ENCODE measurements at regions not wholly inside any gene's neighbourhood (a gene's known extent, or its start where the extent isn't known, plus 50 kb on each side); places are given as distances from the start of the nearest gene placed in this dataset.
"Not testable (repeated sequence)": the region's sequence is repeated elsewhere in the genome, so short reads cannot be mapped to it uniquely, and the experiment has no call there.

DNA sequence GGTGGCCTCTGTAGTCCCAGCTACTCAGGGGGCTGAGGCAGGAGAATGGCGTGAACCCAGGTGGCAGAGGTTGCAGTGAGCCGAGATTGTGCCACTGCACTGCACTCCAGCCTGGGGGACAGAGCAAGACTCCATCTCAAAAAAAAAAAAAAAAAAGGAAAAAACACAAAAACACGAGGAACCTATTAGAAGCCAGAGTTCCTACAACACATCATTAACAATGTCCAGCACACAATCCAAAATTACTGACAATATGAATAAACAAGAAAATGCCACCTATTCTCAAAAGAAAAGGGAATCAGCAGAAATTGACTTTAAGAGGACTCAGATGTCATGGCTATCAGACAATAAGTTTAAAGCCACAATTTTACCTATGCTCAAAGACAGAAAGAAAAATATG, 57.3 kb upstream of the HS3ST3A1 start:
- H3K36me3 Mint-ChIP-seq; H3K4me1 Mint-ChIP-seq; H3K9me3 Mint-ChIP-seq; DNase-seq (ENCODE audit: low spot score in 2 of 2, unreplicated experiment in 2 of 2); H3K27ac Mint-ChIP-seq; H3K27me3 Mint-ChIP-seq (ENCODE audit: low read depth); H3K4me3 Mint-ChIP-seq: not testable (repeated sequence)

DNA sequence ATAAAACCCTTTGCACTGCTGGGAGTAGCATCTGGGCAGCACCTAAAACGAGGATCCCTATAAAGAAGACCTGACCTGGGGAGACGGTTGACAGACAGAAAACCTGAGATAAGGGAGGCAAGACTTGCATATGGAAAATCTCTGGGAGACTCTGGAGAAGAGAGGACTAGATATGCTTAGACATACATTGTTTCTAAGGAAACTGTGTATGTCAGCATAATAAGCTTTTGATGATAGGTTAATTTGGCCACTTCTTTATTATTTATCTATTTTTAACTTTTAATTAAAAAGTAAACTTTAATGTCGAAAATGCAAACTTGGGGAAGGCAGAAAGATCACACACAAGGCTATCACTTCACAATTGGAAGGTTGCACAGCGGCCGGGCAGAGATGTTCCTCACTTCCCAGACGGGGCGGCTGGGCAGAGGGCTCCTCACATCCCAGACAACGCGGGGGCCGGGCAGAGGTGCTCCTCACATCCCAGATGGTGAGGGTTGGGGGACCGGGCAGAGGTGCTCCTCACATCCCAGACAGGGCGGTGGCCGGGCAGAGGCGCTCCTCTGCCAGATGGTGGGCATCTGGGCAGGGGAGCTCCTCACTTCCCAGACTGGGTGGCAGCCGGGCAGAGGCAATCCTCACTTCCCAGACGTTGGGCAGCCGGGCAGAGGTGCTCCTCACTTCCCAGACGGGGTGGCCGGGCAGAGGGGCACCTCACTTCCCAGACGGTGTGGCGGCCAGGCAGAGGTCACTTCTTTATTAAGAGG, 64.3 kb upstream of the HS3ST3A1 start:
- Mint-ChIP-seq H3K36me3 (peaks cover 9% of the 10 kb centered on the region), H3K4me3 (no peak overlapping the region), H3K4me1 (no peaks in the 10 kb centered on the region), H3K27me3 (ENCODE audit: low read depth) (no peaks in the 10 kb centered on the region), H3K27ac (no peak overlapping the region), H3K9me3 (peaks cover 27% of the 10 kb centered on the region)
- DNase-seq (ENCODE audit: low spot score in 2 of 2, unreplicated experiment in 2 of 2), result no peak
- TF ChIP-seq, protein P1, sequence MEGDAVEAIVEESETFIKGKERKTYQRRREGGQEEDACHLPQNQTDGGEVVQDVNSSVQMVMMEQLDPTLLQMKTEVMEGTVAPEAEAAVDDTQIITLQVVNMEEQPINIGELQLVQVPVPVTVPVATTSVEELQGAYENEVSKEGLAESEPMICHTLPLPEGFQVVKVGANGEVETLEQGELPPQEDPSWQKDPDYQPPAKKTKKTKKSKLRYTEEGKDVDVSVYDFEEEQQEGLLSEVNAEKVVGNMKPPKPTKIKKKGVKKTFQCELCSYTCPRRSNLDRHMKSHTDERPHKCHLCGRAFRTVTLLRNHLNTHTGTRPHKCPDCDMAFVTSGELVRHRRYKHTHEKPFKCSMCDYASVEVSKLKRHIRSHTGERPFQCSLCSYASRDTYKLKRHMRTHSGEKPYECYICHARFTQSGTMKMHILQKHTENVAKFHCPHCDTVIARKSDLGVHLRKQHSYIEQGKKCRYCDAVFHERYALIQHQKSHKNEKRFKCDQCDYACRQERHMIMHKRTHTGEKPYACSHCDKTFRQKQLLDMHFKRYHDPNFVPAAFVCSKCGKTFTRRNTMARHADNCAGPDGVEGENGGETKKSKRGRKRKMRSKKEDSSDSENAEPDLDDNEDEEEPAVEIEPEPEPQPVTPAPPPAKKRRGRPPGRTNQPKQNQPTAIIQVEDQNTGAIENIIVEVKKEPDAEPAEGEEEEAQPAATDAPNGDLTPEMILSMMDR (IDR thresholded peaks at IDR 0.05; ENCODE audit: unreplicated experiment), result no peak

DNA sequence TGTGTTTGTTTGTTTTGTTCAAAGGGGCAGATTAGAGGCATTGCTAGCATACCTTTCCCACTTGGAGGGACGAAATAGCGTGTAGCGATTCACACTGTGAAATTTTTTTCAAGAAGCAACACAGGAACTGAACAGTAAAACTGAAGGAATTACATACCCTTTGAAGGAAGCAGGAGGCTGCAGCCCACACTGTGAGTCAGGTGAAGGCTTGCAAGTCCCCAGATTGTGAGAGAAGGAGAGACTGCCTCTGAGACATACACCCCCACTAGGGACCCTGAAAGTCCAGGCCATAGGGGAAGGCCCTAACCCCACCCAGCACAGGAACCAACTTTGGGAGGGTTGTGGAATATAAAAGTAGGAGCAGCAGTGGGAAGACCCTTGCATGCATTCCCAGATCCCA, 69.6 kb upstream of the HS3ST3A1 start:
- Mint-ChIP-seq H3K36me3 (peaks cover 9% of the 10 kb centered on the region), H3K9me3 (peaks cover 50% of the 10 kb centered on the region), H3K4me3 (no peak overlapping the region), H3K4me1 (no peaks in the 10 kb centered on the region), H3K27me3 (ENCODE audit: low read depth) (peaks cover 5% of the 10 kb centered on the region), H3K27ac (no peak overlapping the region)
- TF ChIP-seq, protein P1 (IDR thresholded peaks at IDR 0.05; ENCODE audit: unreplicated experiment), result no peak
- no peak for DNase-seq (ENCODE audit: low spot score in 2 of 2, unreplicated experiment in 2 of 2)

DNA sequence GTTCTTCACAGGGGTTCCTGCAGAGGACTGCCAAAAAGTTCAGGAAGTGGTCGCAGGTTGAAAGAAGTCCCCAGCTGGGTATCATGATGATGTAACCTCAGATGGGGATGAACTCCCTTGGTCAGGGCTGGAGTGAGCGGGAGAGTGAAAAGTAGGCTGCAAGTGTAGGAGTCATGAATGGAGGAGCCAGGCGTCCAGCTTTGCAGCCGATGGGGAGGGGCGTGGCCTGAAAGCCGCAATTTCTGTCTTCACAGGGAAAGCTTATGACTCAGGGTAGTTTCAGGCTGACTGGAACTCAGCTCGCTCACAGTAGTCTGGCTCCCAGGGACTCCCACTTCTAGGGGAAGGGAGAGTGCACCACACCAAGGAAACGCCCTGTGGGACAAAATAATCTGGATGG, 70.0 kb upstream of the HS3ST3A1 start:
- Mint-ChIP-seq H3K4me3 (no peak overlapping the region), H3K36me3 (peaks cover 9% of the 10 kb centered on the region), H3K27ac (no peak overlapping the region), H3K9me3 (peaks cover 50% of the 10 kb centered on the region), H3K4me1 (no peaks in the 10 kb centered on the region), H3K27me3 (ENCODE audit: low read depth) (peaks cover 5% of the 10 kb centered on the region)
- DNase-seq (ENCODE audit: low spot score in 2 of 2, unreplicated experiment in 2 of 2), result no peak
- TF ChIP-seq, protein P1 (IDR thresholded peaks at IDR 0.05; ENCODE audit: unreplicated experiment), result no peak

DNA sequence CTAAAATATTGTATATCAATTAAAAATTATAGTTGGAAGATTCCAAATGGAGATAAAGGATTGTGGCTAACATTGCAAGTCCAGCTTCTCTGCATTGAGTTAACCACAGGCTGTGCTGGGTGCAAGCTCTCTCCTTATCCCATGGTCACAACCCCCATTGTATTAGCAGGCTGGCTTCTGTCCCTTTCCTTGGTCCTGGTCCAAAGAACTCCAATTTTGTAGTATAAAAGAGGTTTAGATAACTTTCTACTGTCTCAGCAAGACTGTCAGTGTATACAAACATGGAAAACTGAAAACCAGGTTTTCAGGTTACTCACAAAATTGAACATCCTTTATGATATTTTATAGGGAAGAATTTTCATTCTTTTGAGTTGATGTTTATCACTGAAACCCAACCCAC, 76.6 kb upstream of the HS3ST3A1 start:
- no peak overlapping the region for H3K27ac Mint-ChIP-seq
- H3K27me3 Mint-ChIP-seq (ENCODE audit: low read depth), result peaks cover 2% of the 10 kb centered on the region
- H3K36me3 Mint-ChIP-seq, result no peaks in the 10 kb centered on the region
- TF ChIP-seq, protein P1 (IDR thresholded peaks at IDR 0.05; ENCODE audit: unreplicated experiment), result no peak
- H3K9me3 Mint-ChIP-seq, result peaks cover 21% of the 10 kb centered on the region
- DNase-seq (ENCODE audit: low spot score in 2 of 2, unreplicated experiment in 2 of 2), result no peak
- H3K4me3 Mint-ChIP-seq, result no peak overlapping the region
- H3K4me1 Mint-ChIP-seq, result peaks cover 2% of the 10 kb centered on the region

DNA sequence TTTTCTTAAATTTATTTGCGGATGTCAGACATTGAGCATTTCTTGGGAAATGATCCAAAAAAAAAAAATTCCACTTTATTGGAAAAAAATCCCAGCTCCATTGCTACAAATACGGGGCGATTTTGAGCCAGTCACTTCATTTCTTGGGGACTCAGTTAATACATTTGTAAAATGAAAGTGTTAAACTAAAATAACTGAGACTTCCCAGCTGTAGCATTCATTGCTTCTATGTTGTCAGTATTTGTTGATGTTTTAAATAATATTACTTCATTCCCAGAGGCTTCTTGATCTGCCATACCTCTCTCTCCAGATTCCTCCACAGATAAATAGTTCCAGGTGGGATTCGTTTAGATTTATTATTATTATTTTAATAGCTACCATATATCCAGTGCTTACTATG, 77.1 kb upstream of the HS3ST3A1 start:
- Mint-ChIP-seq H3K27ac (no peak overlapping the region), H3K9me3 (peaks cover 22% of the 10 kb centered on the region), H3K27me3 (ENCODE audit: low read depth) (peaks cover 2% of the 10 kb centered on the region), H3K4me1 (peaks cover 2% of the 10 kb centered on the region), H3K4me3 (no peak overlapping the region), H3K36me3 (no peaks in the 10 kb centered on the region)
- TF ChIP-seq, protein P1 (IDR thresholded peaks at IDR 0.05; ENCODE audit: unreplicated experiment), result no peak
- no peak for DNase-seq (ENCODE audit: low spot score in 2 of 2, unreplicated experiment in 2 of 2)

All from mesothelial cell of epicardium (in vitro differentiated cells).